GM19463 (cell line): ENCODE measurements at regions not wholly inside any gene's neighbourhood (a gene's known extent, or its start where the extent isn't known, plus 50 kb on each side); places are given as distances from the start of the nearest gene placed in this dataset.
"Not testable (repeated sequence)": the region's sequence is repeated elsewhere in the genome, so short reads cannot be mapped to it uniquely, and the experiment has no call there.

Experiments used
- ATAC-seq: cut with Tn5 transposase; IDR thresholded peaks from one replicate; pipeline ENCODE4 v1.9.1; 2021; ENCODE audit warnings: mild to moderate bottlenecking, moderate library complexity; ENCODE audit not compliant: unreplicated experiment

GRCh38 chr4:126465341-126465740 lies 1150.6 kb downstream of the FAT4 start:
- no peak for ATAC-seq

GRCh38 chr4:126466848-126467247 lies 1152.1 kb downstream of the FAT4 start:
- no peak for ATAC-seq

- ATAC-seq = no peak
Measured at GRCh38 chr4:126468144-126468543, 1153.4 kb downstream of the FAT4 start.

- ATAC-seq = no peak
Measured at GRCh38 chr4:126470862-126471261, 1156.1 kb downstream of the FAT4 start.

DNA sequence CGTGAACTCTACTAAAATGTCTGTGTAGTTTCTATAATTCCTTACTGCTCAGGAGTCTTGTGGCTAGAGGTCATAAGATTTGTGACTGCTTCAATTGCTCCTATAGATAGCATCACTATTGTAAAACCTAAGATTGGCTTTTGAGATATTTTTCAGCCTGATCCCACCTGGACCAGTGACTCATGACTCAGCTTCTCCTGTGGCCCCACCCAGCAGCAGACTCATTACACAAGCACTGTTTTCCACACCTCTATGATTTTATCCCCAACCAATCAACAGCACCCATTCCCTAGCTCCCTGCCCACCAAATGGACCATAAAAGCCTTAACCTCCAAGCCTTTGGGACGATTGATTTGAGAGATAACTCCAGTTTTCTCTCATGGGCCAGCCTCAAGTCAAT lies 1157.0 kb upstream of the INTU start:
- ATAC-seq = no peak

DNA sequence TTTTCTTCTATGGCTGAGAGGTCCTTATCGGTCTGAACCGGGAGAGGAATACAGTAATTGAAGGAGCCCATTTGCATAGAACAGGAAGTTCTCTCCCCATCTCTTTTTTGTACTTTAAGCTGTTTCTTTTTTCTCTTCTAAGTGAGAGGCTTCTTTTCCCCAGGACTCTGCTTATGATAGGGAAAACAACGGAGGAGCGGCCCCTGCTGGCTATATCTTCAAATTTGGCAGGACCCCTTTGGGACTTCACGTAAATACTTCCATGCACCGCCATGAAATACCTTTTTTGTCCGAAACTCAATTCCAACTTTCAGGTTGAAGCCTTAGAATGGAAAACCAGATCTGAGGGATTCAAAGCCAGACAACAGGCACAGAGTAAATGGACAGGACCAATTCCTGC lies 1153.0 kb upstream of the INTU start:
- no peak for ATAC-seq

DNA sequence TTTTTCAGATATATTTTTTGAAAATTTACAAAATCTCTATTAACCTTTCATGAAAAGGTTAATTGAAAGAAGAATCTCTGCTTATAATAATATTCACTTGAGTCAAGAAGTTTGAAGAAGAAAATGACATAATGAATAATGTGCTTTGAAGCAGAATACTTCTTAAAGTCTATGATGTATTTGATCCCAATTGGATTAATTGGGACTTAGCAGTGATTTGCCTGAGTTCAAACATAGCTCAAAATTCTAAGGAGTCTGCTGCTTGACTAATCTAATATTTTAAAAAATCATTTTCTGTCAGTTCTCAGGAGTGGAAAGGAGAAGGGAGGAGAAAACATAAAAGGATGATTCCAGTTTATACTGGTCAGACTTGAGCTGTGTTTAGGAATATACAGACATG lies 1150.4 kb upstream of the INTU start:
- ATAC-seq = no peak

GRCh38 chr4:126486377-126486776 lies 1146.4 kb upstream of the INTU start:
- no peak for ATAC-seq

DNA sequence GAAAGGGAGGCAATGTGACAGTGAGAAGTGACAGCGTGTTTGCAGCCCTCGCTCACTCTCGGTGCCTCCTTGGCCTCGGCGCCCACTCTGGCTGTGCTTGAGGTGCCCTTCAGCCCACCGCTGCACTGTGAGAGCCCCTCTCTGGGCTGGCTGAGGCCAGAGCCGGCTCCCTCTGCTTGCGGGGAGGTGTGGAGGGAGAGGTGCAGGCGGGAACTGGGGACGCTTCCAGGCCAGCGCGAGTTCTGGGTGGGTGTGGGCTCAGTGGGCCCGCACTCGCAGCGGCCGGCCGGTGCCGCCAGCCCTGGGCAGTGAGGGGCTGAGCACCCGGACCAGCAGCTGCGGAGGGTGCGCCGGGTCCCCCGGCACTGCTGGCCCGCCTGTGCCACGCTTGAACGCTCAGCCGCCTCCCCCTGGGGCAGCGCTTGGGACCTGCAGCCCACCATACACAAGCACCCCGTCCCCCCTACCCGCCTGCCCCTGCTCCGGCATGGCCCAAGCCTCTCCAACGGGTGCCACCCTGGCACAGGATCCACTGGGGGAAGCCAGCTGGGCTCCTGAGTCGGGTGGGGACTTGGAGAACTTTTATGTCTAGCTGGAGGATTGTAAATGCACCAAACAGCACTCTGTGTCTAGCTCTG lies 1142.8 kb upstream of the INTU start:
- ATAC-seq = no peak

DNA sequence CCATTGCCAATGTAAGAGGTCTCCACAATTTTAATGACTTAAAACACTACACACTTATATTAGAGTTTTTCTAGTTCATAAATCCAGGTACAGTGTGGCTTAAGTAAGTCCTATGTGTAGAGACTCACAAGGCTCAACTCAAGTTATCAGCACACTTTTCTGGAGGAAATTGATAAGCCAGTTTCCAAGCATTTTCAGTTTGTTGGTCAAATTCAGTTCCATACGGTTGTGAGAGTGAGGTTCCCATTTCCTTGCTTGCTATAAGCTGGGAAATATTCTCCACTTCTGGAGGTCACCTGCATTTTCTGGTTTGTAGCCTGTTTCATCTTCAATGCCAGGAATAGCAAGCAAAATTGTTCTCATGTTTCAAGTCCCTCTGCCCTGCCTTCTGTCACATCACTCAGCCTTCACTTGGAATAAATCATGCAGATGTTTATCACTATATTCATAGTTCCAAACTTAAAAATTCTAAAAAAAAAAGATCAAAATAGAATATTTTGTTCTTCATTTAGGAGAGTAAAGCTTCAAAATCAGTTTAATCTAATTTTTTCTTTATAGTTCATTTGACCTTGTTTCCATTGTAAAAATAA lies 1137.5 kb upstream of the INTU start:
- no peak for ATAC-seq

DNA sequence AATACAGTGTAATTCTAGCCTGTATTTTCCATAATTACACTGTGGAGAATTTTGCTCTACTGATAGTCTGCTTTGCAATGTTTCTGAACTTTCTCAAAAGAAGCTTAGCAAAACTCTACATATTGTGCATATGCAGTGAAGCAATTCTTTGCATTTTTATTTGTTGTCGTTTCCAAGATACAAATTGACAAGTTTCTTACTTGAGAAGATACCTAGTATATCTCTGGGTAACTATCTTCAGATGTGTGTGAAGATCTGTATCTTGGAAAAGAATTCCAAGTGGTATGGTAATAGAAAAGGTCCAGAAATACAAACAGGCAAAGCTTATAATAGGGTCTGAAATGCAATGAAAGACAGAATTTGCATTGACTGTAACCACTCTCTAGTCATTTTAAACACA lies 1119.8 kb upstream of the INTU start:
- no peak for ATAC-seq

- ATAC-seq = no peak
Measured at GRCh38 chr4:126513596-126513995, 1119.2 kb upstream of the INTU start.

DNA sequence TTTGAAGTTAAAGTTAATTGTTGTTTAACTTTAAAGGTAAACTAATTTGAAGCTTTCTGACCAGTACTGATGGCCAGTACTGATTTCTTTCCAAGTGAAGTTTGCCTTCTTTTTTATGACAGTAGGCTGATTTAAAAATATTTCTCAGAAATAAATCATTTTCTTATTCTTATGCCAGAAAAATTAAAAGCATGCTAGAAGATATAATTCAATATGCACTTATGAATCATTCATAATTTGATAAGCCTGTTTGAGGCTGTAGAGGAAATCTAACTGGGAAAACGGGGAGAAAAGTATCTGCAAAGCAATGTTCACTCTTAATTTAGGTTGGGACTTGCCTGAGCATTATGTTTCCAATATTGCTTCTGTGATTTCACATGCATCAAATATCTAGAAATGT lies 1112.0 kb upstream of the INTU start:
- ATAC-seq = no peak

DNA sequence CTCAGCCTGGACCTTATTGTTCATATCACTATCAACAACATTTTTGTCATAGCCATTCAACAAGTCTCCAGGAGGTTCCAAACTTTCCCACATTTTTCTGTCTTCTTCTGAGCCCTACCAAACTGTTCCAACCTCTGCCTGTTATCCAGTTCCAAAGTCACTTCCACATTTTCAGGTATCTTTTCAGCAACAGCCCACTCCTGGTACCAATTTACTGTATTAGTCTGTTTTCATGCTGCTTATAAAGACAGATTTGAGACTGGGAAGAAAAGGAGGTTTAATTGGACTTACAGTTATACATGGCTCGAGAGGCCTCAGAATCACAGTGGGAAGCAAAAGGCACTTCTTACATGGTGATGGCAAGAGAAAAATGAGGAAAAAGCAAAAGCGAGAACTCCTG lies 1107.4 kb upstream of the INTU start:
- ATAC-seq = not testable (repeated sequence)

DNA sequence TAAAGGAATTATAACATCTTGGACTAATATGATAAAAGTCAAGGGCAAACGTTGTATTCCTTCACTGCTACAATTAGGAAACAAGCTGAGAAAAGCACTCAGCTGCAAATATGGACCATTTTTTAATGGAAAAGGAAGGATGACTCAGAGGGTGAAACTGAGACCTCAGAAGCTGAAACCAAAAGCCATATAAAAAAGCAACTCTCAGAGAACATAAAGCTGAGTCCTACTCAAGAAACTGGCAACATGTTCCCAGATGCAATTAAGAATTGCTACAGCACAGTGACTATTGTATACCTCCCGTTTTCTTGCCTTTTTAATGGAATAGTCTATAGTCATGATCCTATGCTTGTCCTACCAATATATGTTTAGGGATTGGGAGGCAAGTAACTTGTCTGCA lies 1106.4 kb upstream of the INTU start:
- ATAC-seq = no peak

DNA sequence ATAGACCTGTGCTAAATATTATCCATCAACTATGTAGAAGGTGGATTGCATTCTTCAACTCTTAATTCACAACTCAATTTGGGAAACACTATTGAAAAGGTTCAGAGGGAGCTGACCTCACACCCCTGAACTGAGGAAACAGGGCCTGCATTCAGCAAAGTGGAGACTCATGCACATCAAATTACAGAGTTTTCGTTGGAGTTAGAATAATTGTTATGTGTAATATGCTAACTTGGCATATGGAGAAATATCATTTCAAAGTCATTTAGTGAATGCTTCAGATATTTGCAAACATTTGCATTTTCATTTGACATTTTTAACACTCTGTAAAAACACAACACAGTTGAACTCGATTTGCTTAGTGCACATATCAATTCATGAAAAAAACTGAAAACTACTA lies 1102.8 kb upstream of the INTU start:
- ATAC-seq = no peak

GRCh38 chr4:126530996-126531585 lies 1101.7 kb upstream of the INTU start:
- ATAC-seq = no peak

- no peak for ATAC-seq
Measured at GRCh38 chr4:126532527-126532926, 1100.2 kb upstream of the INTU start.

- ATAC-seq = no peak
Measured at GRCh38 chr4:126533146-126533805, 1099.5 kb upstream of the INTU start.

DNA sequence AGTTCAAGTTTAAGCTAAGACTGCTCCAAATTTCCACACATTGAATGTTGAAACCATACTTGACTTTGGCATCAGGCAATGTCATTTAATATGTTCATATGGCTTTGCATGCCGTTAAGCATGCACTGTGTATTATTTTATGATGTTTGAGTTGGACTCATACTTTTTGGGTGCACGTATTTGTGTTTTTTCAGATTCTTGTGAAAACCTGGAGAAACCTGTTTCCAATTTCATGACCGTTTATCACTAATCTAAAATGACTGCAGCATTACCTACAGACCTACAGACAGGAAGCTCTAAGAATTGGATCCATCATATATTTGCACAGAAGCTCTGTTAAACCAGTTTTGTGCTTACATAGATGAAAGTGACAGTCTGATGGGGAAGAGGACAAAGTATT lies 1093.0 kb upstream of the INTU start:
- no peak for ATAC-seq

DNA sequence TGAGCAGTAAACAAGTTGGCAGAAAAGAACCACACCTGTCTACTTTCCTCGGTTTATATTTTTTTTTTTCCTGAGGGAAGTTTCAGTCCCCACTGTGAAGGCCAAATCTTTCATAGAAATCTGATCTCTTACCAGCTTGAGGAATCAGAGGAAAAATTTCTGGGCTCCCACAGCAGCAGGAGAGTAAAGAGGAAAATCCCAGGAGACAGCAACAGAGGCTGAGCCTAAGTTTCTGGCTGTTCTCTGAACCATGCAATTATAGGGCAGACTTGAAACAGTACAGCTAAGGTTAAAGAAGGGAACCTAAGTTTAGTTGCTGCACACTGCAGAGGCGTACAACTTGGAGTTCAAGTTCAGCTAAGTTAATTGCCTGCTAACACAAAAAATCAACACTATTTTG lies 1090.9 kb upstream of the INTU start:
- no peak for ATAC-seq

DNA sequence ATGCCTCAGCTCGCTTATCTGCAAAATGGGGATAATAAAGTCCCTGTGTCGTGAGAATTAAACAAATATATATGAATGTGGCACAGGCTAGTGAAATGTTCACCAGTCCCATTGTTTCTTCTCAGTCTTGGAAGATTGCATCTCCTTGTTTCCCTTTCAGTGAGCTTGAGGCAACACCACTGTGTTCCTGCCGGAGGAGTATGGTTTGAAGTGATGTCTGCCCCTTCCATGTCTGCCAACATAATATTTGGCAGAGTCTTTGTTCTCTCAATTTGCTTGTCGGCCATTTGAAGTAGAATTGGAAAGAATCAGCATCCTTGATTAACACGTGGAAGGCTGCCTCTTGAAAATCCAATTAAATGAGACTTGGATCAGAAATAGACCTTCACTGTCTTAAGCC lies 1088.5 kb upstream of the INTU start:
- no peak for ATAC-seq
